Spleen (tissue), 7 donors: ENCODE measurements at regions not wholly inside any gene's neighbourhood (a gene's known extent, or its start where the extent isn't known, plus 50 kb on each side); places are given as distances from the start of the nearest gene placed in this dataset.

Experiments used
- CTCF ChIP-seq, 11 experiments: fragments of 200-600 bp in 7 of 11; fragments of 450-650 bp in 4 of 11; sonication (generic) in 4 of 11; IDR thresholded peaks in 8 of 11; conservative IDR thresholded peaks in 3 of 11; 1 replicate in 7 of 11; 2 replicates in 4 of 11; pipeline versions ENCODE4 v1.4.0 to v1.8.0; 2016 to 2021; ENCODE audit warnings: antibody characterized with exemption in 11 of 11, inconsistent platforms in 4 of 11, mild to moderate bottlenecking in 1 of 11
- POLR2A ChIP-seq, 3 donors: fragments of 450-650 bp; IDR thresholded peaks; one replicate each; pipeline ENCODE4 v1.5.1; 2017; ENCODE audit warnings: antibody characterized with exemption in 3 of 3, mild to moderate bottlenecking in 1 of 3
- POLR2AphosphoS5 ChIP-seq, 3 donors: sonication (generic); formaldehyde crosslinking; IDR thresholded peaks; one replicate each; pipeline ENCODE4 v1.5.1; 2017; ENCODE audit warnings: antibody characterized with exemption in 3 of 3
- donor health status: DM: no; HTN: no; CAD: no; lungs with moderate emphysema.
- donor health status: DM: no; HTN: no; CAD: no.
- donor health status: DM: no; HTN: no; CAD: no.

GRCh38 chr4:135741583-135741982 lies 1540.0 kb upstream of the PABPC4L start:
- TF ChIP-seq POLR2AphosphoS5 (IDR thresholded peaks at IDR 0.05) (no peak), POLR2A (IDR thresholded peaks at IDR 0.05) (no peak), CTCF (IDR thresholded peaks at IDR 0.05 in 8 of 11, conservative IDR thresholded peaks at IDR 0.05 in 3 of 11) (no peak)
